H9 (cell line): ENCODE measurements at regions not wholly inside any gene's neighbourhood (a gene's known extent, or its start where the extent isn't known, plus 50 kb on each side); places are given as distances from the start of the nearest gene placed in this dataset.
A peak's percentile ranks its signal among the peaks of the same experiment; 100 is the strongest.

ENCODE experiments used
- DNase-seq: peaks from one replicate; pipeline ENCODE4 v3.0.0-alpha.2; 2017
- H2AFZ ChIP-seq: one replicate; pipeline ENCODE4 v1.6.1; 2013; ENCODE audit warnings: mild to moderate bottlenecking, low read length, control low read depth, moderate library complexity
- H2AK5ac ChIP-seq: 2 replicates; pipeline ENCODE4 v1.6.1; 2013; ENCODE audit warnings: low read length, control low read depth, mixed read lengths; ENCODE audit not compliant: insufficient read length
- H2BK120ac ChIP-seq: one replicate; pipeline ENCODE4 v1.6.1; 2013; ENCODE audit warnings: low read depth, mild to moderate bottlenecking, low read length, control low read depth, inconsistent platforms; ENCODE audit not compliant: poor library complexity, severe bottlenecking
- H2BK12ac ChIP-seq: 2 replicates; pipeline ENCODE4 v1.6.1; 2013; ENCODE audit warnings: low read length, control low read depth, mixed read lengths, low read depth; ENCODE audit not compliant: insufficient read length
- H2BK15ac ChIP-seq: 2 replicates; pipeline ENCODE4 v1.6.1; 2013; ENCODE audit warnings: low read depth, low read length, control low read depth
- H2BK20ac ChIP-seq: one replicate; pipeline ENCODE4 v1.6.1; 2013; ENCODE audit warnings: low read depth, mild to moderate bottlenecking, low read length, control low read depth, inconsistent platforms; ENCODE audit not compliant: poor library complexity, severe bottlenecking
- H2BK5ac ChIP-seq: 2 replicates; pipeline ENCODE4 v1.6.1; 2013; ENCODE audit warnings: low read length, control low read depth, mixed read lengths; ENCODE audit not compliant: insufficient read length
- H3K14ac ChIP-seq: 2 replicates; pipeline ENCODE4 v1.6.1; 2013; ENCODE audit warnings: low read length, control low read depth; ENCODE audit not compliant: insufficient read depth
- H3K18ac ChIP-seq: 2 replicates; pipeline ENCODE4 v1.6.1; 2013; ENCODE audit warnings: low read depth, mild to moderate bottlenecking, mixed read lengths, low read length, control low read depth; ENCODE audit not compliant: insufficient read length
- H3K23ac ChIP-seq: 2 replicates; pipeline ENCODE4 v1.6.1; 2013; ENCODE audit warnings: low read length, control low read depth, mixed read lengths, low read depth; ENCODE audit not compliant: insufficient read length
- H3K23me2 ChIP-seq: 2 replicates; pipeline ENCODE4 v1.6.1; 2013; ENCODE audit warnings: low read depth, mild to moderate bottlenecking, mixed read lengths, low read length, control low read depth; ENCODE audit not compliant: insufficient read length, poor library complexity, severe bottlenecking
- H3K27ac ChIP-seq: 2 replicates; pipeline ENCODE4 v1.5.1; 2013; ENCODE audit warnings: low read length, control low read depth, mixed read lengths, low read depth; ENCODE audit not compliant: insufficient read length
- H3K27me3 ChIP-seq: 2 replicates; pipeline ENCODE4 v1.6.1; 2013; ENCODE audit warnings: low read length, control low read depth, inconsistent platforms; ENCODE audit not compliant: insufficient read depth
- H3K4ac ChIP-seq: 2 replicates; pipeline ENCODE4 v1.6.1; 2013; ENCODE audit warnings: low read depth, mild to moderate bottlenecking, control low read depth, inconsistent platforms, low read length, moderate library complexity
- H3K4me1 ChIP-seq: 2 replicates; pipeline ENCODE4 v1.6.1; 2013; ENCODE audit warnings: low read length, control low read depth, inconsistent platforms; ENCODE audit not compliant: insufficient read depth
- H3K4me2 ChIP-seq: 2 replicates; pipeline ENCODE4 v1.6.1; 2013; ENCODE audit warnings: low read length, control low read depth, mixed read lengths; ENCODE audit not compliant: insufficient read length, insufficient read depth
- H3K56ac ChIP-seq: 2 replicates; pipeline ENCODE4 v1.6.1; 2013; ENCODE audit warnings: low read depth, mild to moderate bottlenecking, mixed read lengths, low read length, control low read depth; ENCODE audit not compliant: insufficient read length
- H3K79me1 ChIP-seq: 2 replicates; pipeline ENCODE4 v1.6.1; 2013; ENCODE audit warnings: low read depth, mild to moderate bottlenecking, moderate library complexity, low read length, control low read depth, inconsistent platforms; ENCODE audit not compliant: insufficient read depth, poor library complexity, severe bottlenecking
- H3K79me2 ChIP-seq: 2 replicates; pipeline ENCODE4 v1.6.1; 2013; ENCODE audit warnings: low read length, control low read depth, inconsistent platforms; ENCODE audit not compliant: insufficient read depth
- H3K9ac ChIP-seq: 2 replicates; pipeline ENCODE4 v1.6.1; 2013; ENCODE audit warnings: low read length, control low read depth, mixed read lengths; ENCODE audit not compliant: insufficient read length; ENCODE audit errors: extremely low read depth
- H3K9me3 ChIP-seq: one replicate; pipeline ENCODE4 v1.6.1; 2013; ENCODE audit warnings: low read depth, low read length, inconsistent platforms; ENCODE audit not compliant: control insufficient read depth
- H3T11ph ChIP-seq: one replicate; pipeline ENCODE4 v1.6.1; 2013; ENCODE audit warnings: mild to moderate bottlenecking, low read length, control low read depth, inconsistent platforms
- H4K20me1 ChIP-seq: one replicate; pipeline ENCODE4 v1.6.1; 2013; ENCODE audit not compliant: control insufficient read depth, insufficient read length, insufficient read depth
- H4K5ac ChIP-seq: 2 replicates; pipeline ENCODE4 v1.6.1; 2013; ENCODE audit warnings: low read depth, mild to moderate bottlenecking, mixed read lengths, low read length, control low read depth; ENCODE audit not compliant: insufficient read length
- H4K8ac ChIP-seq: replicated peaks from 2 replicates; pipeline ENCODE4 v1.6.1; 2013; ENCODE audit warnings: low read length, control low read depth, mixed read lengths, low read depth; ENCODE audit not compliant: insufficient read length
- H4K91ac ChIP-seq: 2 replicates; pipeline ENCODE4 v1.6.1; 2013; ENCODE audit warnings: low read depth, mild to moderate bottlenecking, moderate library complexity, mixed read lengths, low read length, control low read depth; ENCODE audit not compliant: insufficient read length
- H3K27ac Mint-ChIP-seq, 3 experiments: 2 replicates in 2 of 3; 3 replicates in 1 of 3; pipeline ENCODE4 v1.8.0; 2020 to 2021; ENCODE audit warnings: mixed read lengths in 3 of 3, mild to moderate bottlenecking in 1 of 3, moderate library complexity in 1 of 3
- H3K27me3 Mint-ChIP-seq: 2 replicates; pipeline ENCODE4 v1.8.0; 2021; ENCODE audit warnings: low read depth, mild to moderate bottlenecking, moderate library complexity, mixed read lengths
- H3K36me3 Mint-ChIP-seq, 3 experiments: 2 replicates in 2 of 3; 3 replicates in 1 of 3; pipeline ENCODE4 v1.8.0; 2020 to 2021; ENCODE audit warnings: low read depth in 3 of 3, mixed read lengths in 3 of 3; ENCODE audit not compliant: insufficient read depth in 1 of 3
- H3K4me1 Mint-ChIP-seq, 2 experiments: 2 replicates each; pipeline ENCODE4 v1.8.0; 2020; ENCODE audit warnings: mixed read lengths in 2 of 2
- H3K4me3 Mint-ChIP-seq, 2 experiments: 2 replicates in 1 of 2; 3 replicates in 1 of 2; pipeline ENCODE4 v1.8.0; 2020 to 2021; ENCODE audit warnings: mild to moderate bottlenecking in 2 of 2, mixed read lengths in 2 of 2, moderate library complexity in 1 of 2
- H3K9me3 Mint-ChIP-seq, 2 experiments: 2 replicates in 1 of 2; 3 replicates in 1 of 2; pipeline ENCODE4 v1.8.0; 2020; ENCODE audit warnings: mild to moderate bottlenecking in 2 of 2, mixed read lengths in 2 of 2, moderate library complexity in 1 of 2
- CTCF ChIP-seq: fragments of 200-600 bp; sonication (generic); conservative IDR thresholded peaks from 3 replicates; pipeline ENCODE4 v1.8.0; 2021; ENCODE audit warnings: antibody characterized with exemption, mild to moderate bottlenecking
- WGBS: extraction: QIAGEN DNeasy Blood & Tissue Kit; methylation state at CpG from one replicate; pipeline ENCODE4 v1.1.7; 2013; ENCODE audit warnings: missing lambda C conversion rate, low lambda C conversion rate, mixed read lengths; ENCODE audit not compliant: insufficient read length; ENCODE audit errors: extremely low coverage; 5-methylcytosine and 5-hydroxymethylcytosine counted together

- Histone ChIP-seq H2AFZ (no peak overlapping the region), H2BK5ac (no peak overlapping the region), H3K4me2 (no peak overlapping the region), H3K23me2 (no peaks in the 10 kb centered on the region), H2BK20ac (no peak overlapping the region), H3K9ac (no peak overlapping the region), H3K27ac (no peak overlapping the region), H2AK5ac (no peak overlapping the region), H4K20me1 (no peaks in the 10 kb centered on the region), H3K79me2 (no peaks in the 10 kb centered on the region), H3K79me1 (no peaks in the 10 kb centered on the region), H3K9me3 (no peaks in the 10 kb centered on the region), H3K14ac (no peak overlapping the region), H3K56ac (no peak overlapping the region), H4K91ac (no peak overlapping the region), H3K18ac (no peak overlapping the region), H2BK120ac (no peak overlapping the region), H3K23ac (no peak overlapping the region), H2BK15ac (no peak overlapping the region), H2BK12ac (no peak overlapping the region), H3K27me3 (no peaks in the 10 kb centered on the region), H3K4me1 (peaks cover 11% of the 10 kb centered on the region), H3T11ph (no peak overlapping the region), H4K8ac (no peak overlapping the region), H4K5ac (no peak overlapping the region), H3K4ac (no peak overlapping the region)
- no peak for DNase-seq
- Mint-ChIP-seq H3K27me3 (no peaks in the 10 kb centered on the region), H3K36me3 (peaks cover 0 to 19% (median 2%) of the 10 kb centered on the region in 3 experiments; a peak in 3 of 7 replicates), H3K4me1 (peaks cover 31 to 44% of the 10 kb centered on the region in 2 experiments), H3K4me3 (peak overlapping the region; percentile 1 to 2; a peak in 1 of 5 replicates), H3K27ac (peak overlapping the region; percentile 62 to 89 (median 87)), H3K9me3 (peaks cover 6 to 9% of the 10 kb centered on the region in 2 experiments; a peak in 4 of 5 replicates)
- TF ChIP-seq CTCF, result no peak
- WGBS, result no CpG with 5 or more reads among the region's 2 CpGs
Measured at GRCh38 chr9:12461763-12462460, 231.3 kb upstream of the TYRP1 start.
